ENCODE measurements at regions not wholly inside any gene's neighbourhood (a gene's known extent, or its start where the extent isn't known, plus 50 kb on each side); places are given as distances from the start of the nearest gene placed in this dataset.

DNA sequence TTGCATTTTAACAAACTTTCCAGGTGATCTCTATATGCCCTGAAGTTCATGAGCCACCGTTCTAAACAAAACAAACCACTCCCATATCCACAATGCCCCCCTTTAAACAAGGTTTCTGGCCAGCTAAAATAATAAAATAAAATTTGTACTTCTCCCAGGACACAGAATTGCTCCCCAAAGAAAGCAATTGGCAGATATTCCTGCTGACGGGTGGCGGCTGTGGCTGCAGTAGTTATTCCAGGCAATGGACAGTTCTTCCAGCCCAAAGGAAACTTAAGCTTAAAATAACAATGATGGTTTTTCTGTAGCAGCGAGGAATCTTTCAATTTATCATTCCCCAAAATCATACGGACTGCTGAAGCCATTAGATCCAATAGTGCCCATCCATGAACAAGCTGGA, 260.5 kb upstream of the ZNF521 start:
- TF ChIP-seq, protein P1, sequence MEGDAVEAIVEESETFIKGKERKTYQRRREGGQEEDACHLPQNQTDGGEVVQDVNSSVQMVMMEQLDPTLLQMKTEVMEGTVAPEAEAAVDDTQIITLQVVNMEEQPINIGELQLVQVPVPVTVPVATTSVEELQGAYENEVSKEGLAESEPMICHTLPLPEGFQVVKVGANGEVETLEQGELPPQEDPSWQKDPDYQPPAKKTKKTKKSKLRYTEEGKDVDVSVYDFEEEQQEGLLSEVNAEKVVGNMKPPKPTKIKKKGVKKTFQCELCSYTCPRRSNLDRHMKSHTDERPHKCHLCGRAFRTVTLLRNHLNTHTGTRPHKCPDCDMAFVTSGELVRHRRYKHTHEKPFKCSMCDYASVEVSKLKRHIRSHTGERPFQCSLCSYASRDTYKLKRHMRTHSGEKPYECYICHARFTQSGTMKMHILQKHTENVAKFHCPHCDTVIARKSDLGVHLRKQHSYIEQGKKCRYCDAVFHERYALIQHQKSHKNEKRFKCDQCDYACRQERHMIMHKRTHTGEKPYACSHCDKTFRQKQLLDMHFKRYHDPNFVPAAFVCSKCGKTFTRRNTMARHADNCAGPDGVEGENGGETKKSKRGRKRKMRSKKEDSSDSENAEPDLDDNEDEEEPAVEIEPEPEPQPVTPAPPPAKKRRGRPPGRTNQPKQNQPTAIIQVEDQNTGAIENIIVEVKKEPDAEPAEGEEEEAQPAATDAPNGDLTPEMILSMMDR (IDR thresholded peaks at IDR 0.05; ENCODE audit: extremely low read depth in 1 of 2, insufficient read depth in 1 of 2, low read depth in 1 of 2, low read length in 2 of 2) = no peak
- TF ChIP-seq POLR2A (IDR thresholded peaks at IDR 0.05; ENCODE audit: low read depth, low read length) (no peak), MYC (IDR thresholded peaks at IDR 0.05; ENCODE audit: low read depth, low read length) (no peak), EZH2 (IDR thresholded peaks at IDR 0.05; ENCODE audit: borderline replicate concordance, low read depth, low read length, severe bottlenecking) (no peak), POLR2AphosphoS5 (IDR thresholded peaks at IDR 0.05; ENCODE audit: insufficient read depth, low read depth, low read length) (no peak), GATA2 (IDR thresholded peaks at IDR 0.05; ENCODE audit: insufficient read depth, insufficient read length, low read depth, low read length) (no peak)
- TF ChIP-seq, protein P2, sequence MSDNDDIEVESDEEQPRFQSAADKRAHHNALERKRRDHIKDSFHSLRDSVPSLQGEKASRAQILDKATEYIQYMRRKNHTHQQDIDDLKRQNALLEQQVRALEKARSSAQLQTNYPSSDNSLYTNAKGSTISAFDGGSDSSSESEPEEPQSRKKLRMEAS (IDR thresholded peaks at IDR 0.05; ENCODE audit: insufficient read depth, insufficient read length) = no peak
